Effector memory CD4-positive, alpha-beta T cell (primary cell): ENCODE measurements at regions not wholly inside any gene's neighbourhood (a gene's known extent, or its start where the extent isn't known, plus 50 kb on each side); places are given as distances from the start of the nearest gene placed in this dataset.
"Not testable (repeated sequence)": the region's sequence is repeated elsewhere in the genome, so short reads cannot be mapped to it uniquely, and the experiment has no call there.

ENCODE experiments used
- DNase-seq, 3 donors: peaks; one replicate each; pipeline ENCODE4 v3.0.0-alpha.2; 2020
- H3K27ac ChIP-seq: 2 replicates; pipeline ENCODE4 v1.7.0; 2013; ENCODE audit warnings: mild to moderate bottlenecking, low read length, moderate library complexity; ENCODE audit not compliant: insufficient read depth, poor library complexity, severe bottlenecking
- H3K27me3 ChIP-seq: replicated peaks from 2 replicates; pipeline ENCODE4 v1.7.0; 2013; ENCODE audit warnings: mild to moderate bottlenecking, low read length; ENCODE audit not compliant: insufficient read depth, control insufficient read depth, poor library complexity, severe bottlenecking
- H3K36me3 ChIP-seq: 2 replicates; pipeline ENCODE4 v1.7.0; 2013; ENCODE audit warnings: mild to moderate bottlenecking, low read length, moderate library complexity; ENCODE audit not compliant: control insufficient read depth, insufficient read depth
- H3K4me1 ChIP-seq: 2 replicates; pipeline ENCODE4 v1.7.0; 2013; ENCODE audit warnings: low read length, mild to moderate bottlenecking; ENCODE audit not compliant: control insufficient read depth, insufficient read depth, poor library complexity, severe bottlenecking
- H3K4me3 ChIP-seq: 2 replicates; pipeline ENCODE4 v1.7.0; 2013; ENCODE audit warnings: low read length, low read depth, mild to moderate bottlenecking; ENCODE audit not compliant: insufficient read depth, poor library complexity, severe bottlenecking
- H3K9me3 ChIP-seq: 2 replicates; pipeline ENCODE4 v1.7.0; 2013; ENCODE audit warnings: mild to moderate bottlenecking, low read length, moderate library complexity; ENCODE audit not compliant: control insufficient read depth

DNA sequence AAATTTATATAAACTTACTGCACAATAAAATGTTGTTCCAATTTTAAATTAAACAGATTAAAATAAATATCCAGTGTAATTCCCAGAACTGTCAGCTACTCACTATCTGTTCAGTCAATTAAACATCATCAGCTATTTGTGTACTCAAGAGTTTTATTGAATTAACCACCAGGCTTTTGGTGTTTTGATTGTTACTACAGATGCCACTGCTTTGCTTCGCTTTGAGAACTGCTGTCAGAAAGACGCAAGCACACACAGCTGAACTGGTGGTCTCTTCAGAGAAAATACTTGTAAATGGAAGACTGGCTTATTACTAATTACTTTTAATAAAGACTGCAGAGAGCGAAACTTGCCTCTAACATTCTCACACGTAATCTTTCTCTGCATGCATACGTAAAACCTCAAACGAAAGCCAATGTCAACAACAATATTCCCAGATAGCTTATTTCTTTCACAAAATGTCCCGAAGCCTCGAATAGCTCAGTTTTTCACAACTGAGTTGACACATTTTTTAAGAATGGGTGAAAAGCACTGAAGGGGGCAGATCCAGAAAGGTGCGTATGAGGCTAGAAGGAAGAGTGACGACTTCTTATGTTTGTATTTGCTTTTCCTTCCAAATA lies 259.6 kb upstream of the RPS23 start:
- DNase-seq: no peak
- Histone ChIP-seq H3K4me1 (no peaks in the 10 kb centered on the region), H3K27ac (no peak overlapping the region)

DNA sequence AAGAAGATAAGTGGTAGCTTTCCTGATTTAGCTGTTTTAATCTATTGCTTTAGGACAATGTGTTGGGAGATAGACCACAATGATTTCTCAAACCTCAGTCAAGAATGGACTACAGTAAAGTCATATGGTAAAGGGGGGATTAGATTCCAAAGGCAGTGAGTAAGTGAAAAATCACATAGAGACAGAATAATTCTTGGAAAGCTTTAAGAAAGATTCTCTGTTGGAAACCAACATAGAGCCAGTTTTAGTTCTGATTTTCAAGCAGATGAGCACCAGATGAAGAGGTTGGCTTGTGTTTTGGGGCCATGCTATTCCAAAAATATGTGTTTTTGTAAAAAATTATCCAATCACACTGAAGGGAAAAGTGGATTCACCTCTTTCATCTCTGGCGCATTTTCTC lies 256.8 kb upstream of the RPS23 start:
- no peak for DNase-seq
- Histone ChIP-seq H3K36me3 (no peaks in the 10 kb centered on the region), H3K4me1 (no peaks in the 10 kb centered on the region), H3K27me3 (no peaks in the 10 kb centered on the region), H3K27ac (no peak overlapping the region), H3K4me3 (no peak overlapping the region), H3K9me3 (no peaks in the 10 kb centered on the region)

More for the DNA sequence above, 259.6 kb upstream of the RPS23 start:
- no peaks in the 10 kb centered on the region for H3K27me3 ChIP-seq
- H3K9me3 ChIP-seq: no peaks in the 10 kb centered on the region
- H3K36me3 ChIP-seq: no peaks in the 10 kb centered on the region
- no peak overlapping the region for H3K4me3 ChIP-seq

DNA sequence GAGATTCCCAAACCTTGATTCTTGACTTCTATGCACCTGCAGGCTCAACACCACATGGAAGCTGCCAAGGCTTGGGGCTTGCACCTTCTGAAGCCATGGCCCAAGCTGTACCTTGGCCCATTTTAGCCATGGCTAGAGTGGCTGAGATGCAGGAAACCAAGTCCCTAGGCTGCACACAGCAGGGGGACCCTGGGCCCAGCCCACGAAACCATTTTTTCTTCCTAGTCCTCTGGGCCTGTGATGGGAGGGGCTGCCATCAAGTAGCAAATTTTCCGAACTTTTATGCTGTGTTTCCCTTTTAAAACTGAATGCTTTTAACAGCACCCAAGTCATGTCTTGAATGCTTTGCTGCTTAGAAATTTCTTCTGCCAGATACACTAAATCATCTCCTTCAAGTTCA lies 253.9 kb upstream of the RPS23 start:
- H3K4me3 ChIP-seq, H3K36me3 ChIP-seq, H3K27ac ChIP-seq, DNase-seq, H3K27me3 ChIP-seq, H3K9me3 ChIP-seq, H3K4me1 ChIP-seq: not testable (repeated sequence)

DNA sequence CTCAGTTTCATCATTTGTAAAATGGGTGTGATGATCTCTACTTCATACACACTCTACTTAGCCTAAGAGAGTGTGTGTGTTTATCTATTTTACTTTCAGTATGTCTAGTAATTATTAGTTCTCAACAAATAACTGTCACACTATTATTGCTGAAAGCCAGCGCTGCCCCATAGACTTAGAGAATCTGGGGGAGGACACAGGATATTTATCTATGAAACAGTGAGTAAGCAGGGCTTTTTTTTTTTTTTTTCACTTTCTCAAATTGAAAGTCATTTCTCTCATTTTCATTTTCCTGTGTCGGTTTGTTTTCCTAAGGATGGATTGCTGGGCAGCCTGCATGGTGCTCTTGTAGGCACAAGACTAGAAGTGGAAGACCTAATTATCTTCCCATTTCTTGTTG lies 248.4 kb upstream of the RPS23 start:
- H3K36me3 ChIP-seq: no peaks in the 10 kb centered on the region
- H3K9me3 ChIP-seq: no peaks in the 10 kb centered on the region
- H3K27me3 ChIP-seq: no peaks in the 10 kb centered on the region
- no peak for DNase-seq
- H3K4me3 ChIP-seq: no peak overlapping the region
- H3K27ac ChIP-seq: no peak overlapping the region
- H3K4me1 ChIP-seq: no peaks in the 10 kb centered on the region

DNA sequence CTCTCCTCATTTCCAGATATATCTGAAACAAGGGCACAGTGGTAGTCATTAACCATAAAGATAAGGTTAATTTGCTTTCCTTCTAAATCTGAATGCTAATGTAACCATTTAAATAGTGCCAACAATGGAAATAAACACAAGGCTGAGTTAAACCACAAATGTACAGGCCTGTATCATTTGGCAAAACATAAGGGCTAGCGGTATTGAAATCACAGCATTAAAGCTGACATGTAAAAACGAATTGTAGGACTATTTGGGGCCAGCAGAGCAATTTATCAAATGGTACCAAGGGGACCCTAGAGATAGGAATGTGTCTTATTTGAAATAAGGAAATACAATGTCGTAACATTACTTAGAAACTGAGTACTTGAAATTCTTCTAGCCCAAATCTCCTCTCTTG lies 247.5 kb upstream of the RPS23 start:
- Histone ChIP-seq H3K27me3 (no peaks in the 10 kb centered on the region), H3K36me3 (no peaks in the 10 kb centered on the region), H3K4me1 (no peaks in the 10 kb centered on the region), H3K9me3 (no peaks in the 10 kb centered on the region), H3K27ac (no peak overlapping the region), H3K4me3 (no peak overlapping the region)
- no peak for DNase-seq

DNA sequence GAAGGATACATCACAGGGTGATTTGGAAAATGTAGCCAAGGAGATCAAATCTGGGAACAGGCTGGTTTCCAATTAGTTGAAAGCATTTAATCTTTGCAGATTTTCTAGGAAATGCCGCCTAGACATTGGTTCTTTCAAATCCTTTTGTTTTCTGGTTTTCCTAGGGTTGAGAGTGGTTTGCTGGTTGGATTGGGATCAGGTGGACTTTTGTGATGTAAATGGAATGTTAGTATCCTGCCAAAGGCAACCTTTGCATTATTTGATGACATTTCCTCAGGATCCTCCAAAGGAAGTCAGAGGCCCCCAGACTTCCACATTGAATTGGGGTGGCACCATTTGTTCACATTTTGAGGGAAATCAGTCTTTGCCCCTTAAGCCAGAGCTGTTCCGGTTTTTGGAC lies 245.5 kb upstream of the RPS23 start:
- Histone ChIP-seq H3K27me3 (no peaks in the 10 kb centered on the region), H3K36me3 (no peaks in the 10 kb centered on the region)

DNA sequence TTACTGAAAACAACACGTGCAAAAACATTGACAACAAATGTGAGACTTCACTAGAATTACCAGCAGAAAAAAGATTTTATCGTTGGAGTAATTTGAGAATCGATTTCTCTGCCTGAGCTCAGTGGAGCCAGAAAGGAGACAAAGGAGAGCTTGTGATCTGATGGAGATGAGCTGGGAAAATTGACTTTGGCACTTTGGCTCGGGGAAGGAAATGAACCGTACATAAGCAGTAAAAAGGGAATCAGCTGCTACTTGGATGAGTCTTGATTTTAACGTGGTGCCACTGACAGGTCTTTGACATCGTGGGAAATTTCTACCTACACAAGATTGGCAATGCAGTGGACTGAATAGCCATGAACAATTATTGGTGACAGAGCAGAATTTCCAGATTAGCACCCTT lies 244.7 kb upstream of the RPS23 start:
- Histone ChIP-seq H3K36me3 (no peaks in the 10 kb centered on the region), H3K27me3 (no peaks in the 10 kb centered on the region), H3K9me3 (no peaks in the 10 kb centered on the region), H3K4me1 (no peaks in the 10 kb centered on the region), H3K4me3 (no peak overlapping the region), H3K27ac (no peak overlapping the region)
- no peak for DNase-seq

More for the DNA sequence above, 245.5 kb upstream of the RPS23 start:
- DNase-seq: no peak
- Histone ChIP-seq H3K9me3 (no peaks in the 10 kb centered on the region), H3K4me3 (no peak overlapping the region), H3K27ac (no peak overlapping the region), H3K4me1 (no peaks in the 10 kb centered on the region)

DNA sequence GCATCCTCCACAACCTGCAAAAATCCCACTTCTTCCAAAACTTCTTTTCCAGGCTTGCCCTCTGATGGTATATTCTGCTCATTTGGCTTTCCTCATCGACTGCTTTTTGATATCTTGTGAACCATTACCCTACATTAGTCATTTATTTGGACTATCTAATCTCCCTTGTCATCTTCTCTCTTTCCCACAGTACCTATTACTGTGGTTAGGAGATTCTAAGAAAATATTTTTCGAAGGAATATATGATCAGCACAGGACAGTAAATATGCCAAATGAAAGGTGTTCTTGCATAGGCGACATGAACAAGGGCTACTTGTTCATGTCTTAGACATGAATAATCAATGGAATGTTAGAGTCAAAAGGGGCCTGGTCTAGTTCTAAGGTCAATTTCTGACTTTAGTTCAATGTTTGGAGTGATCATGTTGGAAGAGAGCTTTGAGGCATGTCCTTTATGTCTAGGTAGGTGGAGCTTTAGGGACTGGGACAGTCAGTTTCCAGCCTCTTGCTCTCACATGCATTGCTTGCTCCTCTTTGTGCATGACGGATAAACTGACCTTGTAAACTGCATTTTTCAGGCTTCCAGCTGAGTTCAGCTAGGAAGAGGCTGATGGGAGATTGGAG lies 243.4 kb upstream of the RPS23 start:
- Histone ChIP-seq H3K27me3 (no peaks in the 10 kb centered on the region), H3K27ac (no peak overlapping the region), H3K4me1 (no peaks in the 10 kb centered on the region), H3K9me3 (no peaks in the 10 kb centered on the region), H3K4me3 (no peak overlapping the region), H3K36me3 (no peaks in the 10 kb centered on the region)
- no peak for DNase-seq

DNA sequence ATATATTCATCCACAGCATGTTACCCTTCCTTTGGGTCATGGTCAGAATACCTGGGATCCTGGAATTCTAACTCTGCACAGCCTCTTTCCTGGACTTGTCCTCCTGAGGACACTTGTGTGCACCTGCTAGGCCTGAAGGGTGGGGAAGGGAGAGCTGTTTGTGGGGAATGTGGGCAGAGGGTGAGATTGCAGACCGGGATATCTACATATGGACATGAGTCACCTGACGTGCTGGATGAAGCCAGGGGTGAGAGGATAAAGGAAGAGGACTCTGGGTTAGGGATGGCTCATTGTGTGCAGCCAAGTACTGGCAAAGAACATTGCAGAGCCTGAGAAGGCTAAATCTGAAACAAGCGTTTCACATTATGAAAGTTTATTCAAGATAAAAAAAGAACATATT lies 241.4 kb upstream of the RPS23 start:
- Histone ChIP-seq H3K27ac (no peak overlapping the region), H3K4me3 (no peak overlapping the region), H3K27me3 (no peaks in the 10 kb centered on the region), H3K9me3 (no peaks in the 10 kb centered on the region), H3K4me1 (no peaks in the 10 kb centered on the region), H3K36me3 (no peaks in the 10 kb centered on the region)
- DNase-seq: no peak

DNA sequence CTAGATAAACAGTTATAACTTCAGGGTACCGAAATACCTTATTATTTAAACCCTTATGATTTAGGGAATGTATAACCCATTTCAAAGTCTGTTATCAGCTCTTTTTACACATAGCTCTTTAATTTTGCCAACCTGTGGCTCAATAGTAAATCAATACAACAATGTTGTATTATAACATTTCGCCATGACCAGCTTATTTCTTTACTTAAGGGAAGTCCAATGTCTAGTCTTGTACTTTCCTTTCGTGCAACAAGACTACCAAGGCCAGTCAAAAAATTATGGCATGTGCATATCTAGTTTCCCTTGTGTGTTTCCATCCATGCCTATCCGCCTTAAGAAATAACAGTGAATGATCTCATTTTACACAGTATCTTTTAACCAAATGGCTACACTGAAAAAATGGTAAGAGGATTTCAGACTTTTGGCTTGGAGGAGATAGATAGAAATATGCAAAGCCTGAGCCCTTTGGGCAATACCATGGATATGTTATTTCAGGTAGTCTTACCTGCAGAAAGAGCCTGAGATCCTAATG lies 239.5 kb upstream of the RPS23 start:
- Histone ChIP-seq H3K36me3 (no peaks in the 10 kb centered on the region), H3K4me1 (no peaks in the 10 kb centered on the region), H3K27ac (no peak overlapping the region), H3K4me3 (no peak overlapping the region), H3K27me3 (no peaks in the 10 kb centered on the region), H3K9me3 (no peaks in the 10 kb centered on the region)
- no peak for DNase-seq
